ENCODE measurements at regions not wholly inside any gene's neighbourhood (a gene's known extent, or its start where the extent isn't known, plus 50 kb on each side); places are given as distances from the start of the nearest gene placed in this dataset.

- DNase-seq, result no peak
Measured at GRCh38 chr5:41670854-41671479, 160.6 kb upstream of the PLCXD3 start.

- no peak for DNase-seq
Measured at GRCh38 chr5:41670216-41670615, 159.8 kb upstream of the PLCXD3 start.

GRCh38 chr5:41661254-41661653, 150.9 kb upstream of the PLCXD3 start:
- DNase-seq, result no peak

- no peak for DNase-seq
Measured at GRCh38 chr5:41656597-41656996, 146.2 kb upstream of the PLCXD3 start.

GRCh38 chr5:41650131-41650530, 139.7 kb upstream of the PLCXD3 start:
- DNase-seq, result no peak

- DNase-seq, result no peak
Measured at GRCh38 chr5:41649659-41650058, 139.3 kb upstream of the PLCXD3 start.

GRCh38 chr5:41648996-41649395, 138.6 kb upstream of the PLCXD3 start:
- DNase-seq, result no peak

GRCh38 chr5:41641621-41642020, 131.2 kb upstream of the PLCXD3 start:
- DNase-seq, result peak in 1 of 2 experiments; percentile 8

- no peak for DNase-seq
Measured at GRCh38 chr5:41638685-41639084, 128.3 kb upstream of the PLCXD3 start.

- no peak for DNase-seq
Measured at GRCh38 chr5:41637869-41638268, 127.5 kb upstream of the PLCXD3 start.

GRCh38 chr5:41637424-41637823, 127.0 kb upstream of the PLCXD3 start:
- DNase-seq, result no peak

GRCh38 chr5:41636605-41637004, 126.2 kb upstream of the PLCXD3 start:
- DNase-seq, result peak in 1 of 2 experiments; percentile 20

- DNase-seq, result no peak
Measured at GRCh38 chr5:41629897-41630296, 119.5 kb upstream of the PLCXD3 start.

- no peak for DNase-seq
Measured at GRCh38 chr5:41625571-41625970, 115.2 kb upstream of the PLCXD3 start.

GRCh38 chr5:41621420-41621819, 111.0 kb upstream of the PLCXD3 start:
- no peak for DNase-seq

- DNase-seq, result no peak
Measured at GRCh38 chr5:41617843-41618515, 107.6 kb upstream of the PLCXD3 start.

- DNase-seq, result no peak
Measured at GRCh38 chr5:41610386-41610785, 100.0 kb upstream of the PLCXD3 start.

- DNase-seq, result no peak
Measured at GRCh38 chr5:41600731-41601130, 90.3 kb upstream of the PLCXD3 start.

GRCh38 chr5:41598011-41598410, 87.6 kb upstream of the PLCXD3 start:
- DNase-seq, result no peak

GRCh38 chr5:41587668-41588067, 77.3 kb upstream of the PLCXD3 start:
- DNase-seq, result no peak

GRCh38 chr5:41575110-41575779, 64.8 kb upstream of the PLCXD3 start:
- DNase-seq, result no peak

- DNase-seq, result no peak
Measured at GRCh38 chr5:41574391-41574790, 64.0 kb upstream of the PLCXD3 start.
